ENCODE measurements at regions not wholly inside any gene's neighbourhood (a gene's known extent, or its start where the extent isn't known, plus 50 kb on each side); places are given as distances from the start of the nearest gene placed in this dataset.

- TF ChIP-seq CTCF (IDR thresholded peaks at IDR 0.05) (no peak), POLR2AphosphoS5 (IDR thresholded peaks at IDR 0.05) (no peak), POLR2A (IDR thresholded peaks at IDR 0.05) (no peak)
- DNase-seq (ENCODE audit: low spot score) = no peak
- no peaks in the 10 kb centered on the region for H3K27me3 ChIP-seq (replicated peaks; ENCODE audit: insufficient read depth)
- intact Hi-C loops (cut with DNase I) = no loop called here
- no peak overlapping the region for H3K27ac ChIP-seq
- H3K9me3 ChIP-seq = no peaks in the 10 kb centered on the region
- no peaks in the 10 kb centered on the region for H3K36me3 ChIP-seq
- H3K4me3 ChIP-seq = no peak overlapping the region
- WGBS = 90% methylated on average over 5 of the region's 5 CpGs
- H3K4me1 ChIP-seq (replicated peaks) = no peaks in the 10 kb centered on the region
Measured at GRCh38 chr2:228802181-228803071, 468.7 kb downstream of the PID1 start.

- no peaks in the 10 kb centered on the region for H3K9me3 ChIP-seq
- WGBS = 39% methylated on average over 2 of the region's 2 CpGs
- H3K27ac ChIP-seq = no peak overlapping the region
- intact Hi-C loops (cut with DNase I) = no loop called here
- no peak for DNase-seq (ENCODE audit: low spot score)
- no peak for TF ChIP-seq POLR2AphosphoS5 (IDR thresholded peaks at IDR 0.05)
- TF ChIP-seq CTCF (IDR thresholded peaks at IDR 0.05) = no peak
- no peak for TF ChIP-seq POLR2A (IDR thresholded peaks at IDR 0.05)
- H3K27me3 ChIP-seq (replicated peaks; ENCODE audit: insufficient read depth) = no peaks in the 10 kb centered on the region
- H3K36me3 ChIP-seq = no peaks in the 10 kb centered on the region
- H3K4me3 ChIP-seq = no peak overlapping the region
- no peaks in the 10 kb centered on the region for H3K4me1 ChIP-seq (replicated peaks)
Measured at GRCh38 chr2:228801451-228801850, 469.6 kb downstream of the PID1 start.

GRCh38 chr2:228799208-228799588 is 471.9 kb downstream of the PID1 start:
- Histone ChIP-seq H3K4me3 (no peak overlapping the region), H3K9me3 (no peaks in the 10 kb centered on the region), H3K27ac (no peak overlapping the region), H3K27me3 (replicated peaks; ENCODE audit: insufficient read depth) (no peaks in the 10 kb centered on the region), H3K4me1 (replicated peaks) (no peaks in the 10 kb centered on the region), H3K36me3 (no peaks in the 10 kb centered on the region)
- DNase-seq (ENCODE audit: low spot score) = no peak
- TF ChIP-seq CTCF (IDR thresholded peaks at IDR 0.05) (no peak), POLR2A (IDR thresholded peaks at IDR 0.05) (no peak), POLR2AphosphoS5 (IDR thresholded peaks at IDR 0.05) (no peak)
- 54% methylated on average over 4 of the region's 4 CpGs for WGBS
- intact Hi-C loops (cut with DNase I) = no loop called here

- TF ChIP-seq CTCF (IDR thresholded peaks at IDR 0.05) (no peak), POLR2A (IDR thresholded peaks at IDR 0.05) (no peak), POLR2AphosphoS5 (IDR thresholded peaks at IDR 0.05) (no peak)
- no peak for DNase-seq (ENCODE audit: low spot score)
- no peak overlapping the region for H3K27ac ChIP-seq
Measured at GRCh38 chr2:228798458-228799207, 472.5 kb downstream of the PID1 start.

More at GRCh38 chr2:228798458-228799207, 472.5 kb downstream of the PID1 start:
- Histone ChIP-seq H3K9me3 (no peaks in the 10 kb centered on the region), H3K4me1 (replicated peaks) (no peaks in the 10 kb centered on the region), H3K4me3 (no peak overlapping the region), H3K27me3 (replicated peaks; ENCODE audit: insufficient read depth) (no peaks in the 10 kb centered on the region), H3K36me3 (no peaks in the 10 kb centered on the region)
- intact Hi-C loops (cut with DNase I) = no loop called here
- 67% methylated on average over 11 of the region's 11 CpGs for WGBS
